ENCODE measurements at regions not wholly inside any gene's neighbourhood (a gene's known extent, or its start where the extent isn't known, plus 50 kb on each side); places are given as distances from the start of the nearest gene placed in this dataset.

- Histone ChIP-seq H3K27me3 (peaks cover 15% of the 10 kb centered on the region), H3K4me1 (no peaks in the 10 kb centered on the region), H3K9me3 (no peaks in the 10 kb centered on the region), H3K27ac (no peak overlapping the region), H3K36me3 (no peaks in the 10 kb centered on the region), H3K4me3 (no peak overlapping the region)
- TF ChIP-seq POLR2AphosphoS5 (IDR thresholded peaks at IDR 0.05) (no peak), CTCF (IDR thresholded peaks at IDR 0.05) (no peak), POLR2A (IDR thresholded peaks at IDR 0.05) (no peak), EP300 (IDR thresholded peaks at IDR 0.05) (no peak)
- DNase-seq (ENCODE audit: low spot score in 2 of 2): no peak
These were observed 85.6 kb upstream of the HOXC13 start for GRCh38 chr12:53852992-53853391.

GRCh38 chr12:53854701-53855316 lies 83.8 kb upstream of the HOXC13 start:
- Histone ChIP-seq H3K36me3 (no peaks in the 10 kb centered on the region), H3K4me3 (no peak overlapping the region), H3K9me3 (no peaks in the 10 kb centered on the region), H3K4me1 (no peaks in the 10 kb centered on the region), H3K27ac (no peak overlapping the region), H3K27me3 (peaks cover 15% of the 10 kb centered on the region)
- WGBS: 60% methylated on average over 3 of the region's 3 CpGs
- DNase-seq (ENCODE audit: low spot score in 2 of 2): peak in 1 of 2 donors; percentile 21
- TF ChIP-seq EP300 (IDR thresholded peaks at IDR 0.05) (no peak), CTCF (IDR thresholded peaks at IDR 0.05) (no peak), POLR2AphosphoS5 (IDR thresholded peaks at IDR 0.05) (no peak), POLR2A (IDR thresholded peaks at IDR 0.05) (no peak)

- DNase-seq (ENCODE audit: low spot score in 2 of 2): no peak
- 95% methylated on average over 5 of the region's 5 CpGs for WGBS
- no peaks in the 10 kb centered on the region for H3K4me1 ChIP-seq
- H3K27ac ChIP-seq: no peak overlapping the region
- TF ChIP-seq EP300 (IDR thresholded peaks at IDR 0.05): no peak
- TF ChIP-seq POLR2AphosphoS5 (IDR thresholded peaks at IDR 0.05): no peak
- no peak for TF ChIP-seq POLR2A (IDR thresholded peaks at IDR 0.05)
- TF ChIP-seq CTCF (IDR thresholded peaks at IDR 0.05): no peak
- peaks cover 19% of the 10 kb centered on the region for H3K27me3 ChIP-seq
- no peaks in the 10 kb centered on the region for H3K36me3 ChIP-seq
- H3K4me3 ChIP-seq: no peak overlapping the region
- no peaks in the 10 kb centered on the region for H3K9me3 ChIP-seq
These were observed 82.5 kb upstream of the HOXC13 start for GRCh38 chr12:53856132-53856531.

DNA sequence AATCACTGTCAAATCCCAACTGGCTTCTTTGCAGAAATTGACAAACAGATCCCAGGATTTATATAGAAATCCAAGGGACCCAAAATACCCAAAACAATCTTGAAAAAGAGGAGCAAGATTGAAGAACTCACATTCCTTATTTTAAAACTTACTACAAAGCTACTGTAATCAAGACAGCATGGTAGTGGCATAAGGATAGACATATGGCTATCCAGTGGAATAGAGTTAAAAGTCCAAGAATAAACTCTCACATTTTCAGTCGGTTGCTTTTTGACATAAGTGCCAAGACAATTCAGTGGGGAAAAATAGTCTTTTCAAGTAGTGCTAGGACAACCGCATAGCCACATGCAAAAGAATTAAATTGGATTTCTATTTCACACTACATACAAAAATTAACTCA lies 81.0 kb upstream of the HOXC13 start:
- H3K4me1 ChIP-seq: no peaks in the 10 kb centered on the region
- H3K4me3 ChIP-seq: no peak overlapping the region
- no peaks in the 10 kb centered on the region for H3K36me3 ChIP-seq
- H3K27me3 ChIP-seq: peaks cover 19% of the 10 kb centered on the region
- WGBS: 80% methylated on average over 2 of the region's 2 CpGs
- DNase-seq (ENCODE audit: low spot score in 2 of 2): no peak
- TF ChIP-seq EP300 (IDR thresholded peaks at IDR 0.05) (no peak), CTCF (IDR thresholded peaks at IDR 0.05) (no peak), POLR2AphosphoS5 (IDR thresholded peaks at IDR 0.05) (no peak), POLR2A (IDR thresholded peaks at IDR 0.05) (no peak)
- H3K27ac ChIP-seq: no peak overlapping the region
- no peaks in the 10 kb centered on the region for H3K9me3 ChIP-seq

DNA sequence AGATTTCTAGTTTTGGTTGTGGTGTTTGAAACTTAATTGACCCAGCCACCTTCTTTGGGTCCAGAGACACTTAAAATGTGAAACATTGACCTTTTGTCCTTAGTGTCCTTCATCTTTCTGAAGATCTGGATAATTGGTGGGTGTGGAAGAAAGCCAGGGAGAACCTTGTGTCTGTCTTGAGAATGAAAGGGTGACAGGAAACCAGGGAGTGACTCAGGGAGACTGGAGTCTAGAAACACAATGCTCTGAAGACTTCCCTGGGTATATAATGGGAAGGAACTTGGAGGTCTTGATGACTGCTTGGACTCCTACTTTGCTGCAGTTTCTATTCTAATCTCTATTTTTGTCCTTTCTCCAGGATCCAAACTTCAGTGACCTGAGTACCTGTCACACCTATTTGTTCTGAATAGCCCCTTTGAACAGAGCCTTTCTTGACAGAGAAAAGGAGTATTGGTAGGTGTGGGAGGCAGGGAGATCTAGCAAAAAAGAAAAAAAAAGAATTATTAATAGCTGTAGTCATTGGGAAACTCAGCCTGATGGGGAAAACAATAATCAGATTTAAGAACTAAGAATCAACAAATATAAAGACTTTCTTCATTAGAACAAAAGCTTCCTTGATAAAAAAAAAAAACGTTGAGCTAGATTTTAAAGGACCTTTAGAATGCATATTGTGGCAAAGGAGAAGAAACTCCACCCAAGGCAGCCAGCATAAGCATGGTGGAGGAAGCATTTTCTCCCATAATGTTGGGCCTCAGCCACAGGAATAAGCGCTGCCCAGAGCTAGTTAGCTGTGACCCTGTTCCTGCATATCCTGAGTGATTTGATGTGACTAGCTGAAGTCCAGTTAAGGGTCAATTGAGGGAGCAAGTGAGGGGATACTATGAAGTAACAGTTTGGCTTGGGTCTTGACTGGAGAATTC lies 77.9 kb upstream of the HOXC13 start:
- H3K4me1 ChIP-seq: no peaks in the 10 kb centered on the region
- H3K27ac ChIP-seq: peak overlapping the region; percentile 18
- WGBS: 63% methylated on average over 2 of the region's 2 CpGs
- H3K36me3 ChIP-seq: no peaks in the 10 kb centered on the region
- peaks cover 6% of the 10 kb centered on the region for H3K27me3 ChIP-seq
- H3K4me3 ChIP-seq: no peak overlapping the region
- DNase-seq (ENCODE audit: low spot score in 2 of 2): no peak
- no peak for TF ChIP-seq POLR2A (IDR thresholded peaks at IDR 0.05)
- no peak for TF ChIP-seq CTCF (IDR thresholded peaks at IDR 0.05)
- no peak for TF ChIP-seq POLR2AphosphoS5 (IDR thresholded peaks at IDR 0.05)
- no peak for TF ChIP-seq EP300 (IDR thresholded peaks at IDR 0.05)
- no peaks in the 10 kb centered on the region for H3K9me3 ChIP-seq

Measured in suprapubic skin (tissue), 4 donors.